ENCODE measurements at regions not wholly inside any gene's neighbourhood (a gene's known extent, or its start where the extent isn't known, plus 50 kb on each side); places are given as distances from the start of the nearest gene placed in this dataset.

GRCh38 chr2:204339212-204339715 lies 206.0 kb upstream of the PARD3B start:
- Histone ChIP-seq H3K4me1 (ENCODE audit: control insufficient read depth, insufficient read depth, low read length) (no peaks in the 10 kb centered on the region), H3K27me3 (ENCODE audit: control insufficient read depth, insufficient read depth, low read length) (no peaks in the 10 kb centered on the region), H3K4me3 (ENCODE audit: low read length) (no peak overlapping the region), H3K27ac (ENCODE audit: low read length) (no peak overlapping the region), H3K9me3 (ENCODE audit: control insufficient read depth, insufficient read depth, low read length) (no peaks in the 10 kb centered on the region), H3K36me3 (ENCODE audit: control insufficient read depth, insufficient read depth, low read length) (no peaks in the 10 kb centered on the region)
- no peak for TF ChIP-seq CTCF (IDR thresholded peaks at IDR 0.05)
- peaks cover 5 to 28% of the 10 kb centered on the region in 2 donors for H3K27me3 Mint-ChIP-seq (ENCODE audit: low read depth in 2 of 2)
- H3K9me3 Mint-ChIP-seq: no peaks in the 10 kb centered on the region
- no peak overlapping the region for H3K27ac Mint-ChIP-seq
- ATAC-seq (no peak), DNase-seq (no peak)
- intact Hi-C loops (cut with micrococcal nuclease): no loop called here
- H3K4me3 Mint-ChIP-seq: no peak overlapping the region
- H3K4me1 Mint-ChIP-seq: no peaks in the 10 kb centered on the region
- 100% methylated on average over 1 of the region's 3 CpGs for WGBS (ENCODE audit: insufficient coverage)
- H3K36me3 Mint-ChIP-seq: no peaks in the 10 kb centered on the region

DNA sequence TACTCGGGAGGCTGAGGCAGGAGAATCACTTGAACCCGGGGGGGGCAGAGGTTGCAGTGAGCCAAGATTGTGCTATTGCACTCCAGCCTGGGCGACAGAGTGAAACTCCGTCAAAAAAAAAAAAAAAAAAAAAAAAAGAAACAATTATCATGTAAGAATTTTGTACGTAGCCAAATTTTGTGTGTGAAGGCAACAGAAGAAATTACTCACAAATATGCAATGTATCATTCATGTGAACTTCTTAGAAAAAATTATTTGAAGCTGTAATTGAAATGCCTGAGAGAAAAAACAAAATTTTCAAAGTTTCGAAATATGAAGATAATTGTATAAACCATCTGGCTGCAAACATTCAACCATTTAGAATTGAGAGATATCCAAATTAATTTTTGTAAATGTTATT lies 204.8 kb upstream of the PARD3B start:
- Histone ChIP-seq H3K4me3 (ENCODE audit: low read length) (no peak overlapping the region), H3K27ac (ENCODE audit: low read length) (no peak overlapping the region), H3K9me3 (ENCODE audit: control insufficient read depth, insufficient read depth, low read length) (no peaks in the 10 kb centered on the region), H3K4me1 (ENCODE audit: control insufficient read depth, insufficient read depth, low read length) (no peaks in the 10 kb centered on the region), H3K27me3 (ENCODE audit: control insufficient read depth, insufficient read depth, low read length) (no peaks in the 10 kb centered on the region), H3K36me3 (ENCODE audit: control insufficient read depth, insufficient read depth, low read length) (no peaks in the 10 kb centered on the region)
- peaks cover 0 to 2% of the 10 kb centered on the region in 2 donors for H3K9me3 Mint-ChIP-seq
- H3K4me1 Mint-ChIP-seq: no peaks in the 10 kb centered on the region
- H3K27ac Mint-ChIP-seq: no peak overlapping the region
- TF ChIP-seq CTCF (IDR thresholded peaks at IDR 0.05): no peak
- no peaks in the 10 kb centered on the region for H3K36me3 Mint-ChIP-seq
- no peak overlapping the region for H3K4me3 Mint-ChIP-seq
- 90% methylated on average over 2 of the region's 6 CpGs for WGBS (ENCODE audit: insufficient coverage)
- intact Hi-C loops (cut with micrococcal nuclease): no loop called here
- DNase-seq: no peak
- no peak for ATAC-seq
- peaks cover 8 to 37% of the 10 kb centered on the region in 2 donors for H3K27me3 Mint-ChIP-seq (ENCODE audit: low read depth in 2 of 2)

DNA sequence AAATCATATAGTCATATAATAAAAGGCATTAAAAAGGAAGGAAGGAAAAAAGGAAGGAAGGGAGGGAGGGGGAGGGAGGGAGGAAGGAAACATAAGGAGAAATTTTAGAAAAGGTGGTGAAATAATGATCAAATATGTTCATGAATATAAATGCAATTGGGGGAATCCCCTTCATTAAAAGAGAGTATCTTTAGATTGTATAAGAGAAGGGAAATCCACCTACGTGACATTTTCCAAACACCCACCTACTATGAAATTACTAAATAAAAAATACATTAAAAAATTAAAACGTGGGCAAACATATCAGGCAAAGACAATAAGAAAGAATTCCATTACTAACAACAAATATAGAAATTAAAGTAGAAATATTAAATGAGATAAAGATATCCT lies 203.4 kb upstream of the PARD3B start:
- TF ChIP-seq CTCF (IDR thresholded peaks at IDR 0.05): no peak
- ATAC-seq: no peak
- Histone ChIP-seq H3K36me3 (ENCODE audit: control insufficient read depth, insufficient read depth, low read length) (no peaks in the 10 kb centered on the region), H3K27me3 (ENCODE audit: control insufficient read depth, insufficient read depth, low read length) (no peaks in the 10 kb centered on the region), H3K4me3 (ENCODE audit: low read length) (no peak overlapping the region), H3K4me1 (ENCODE audit: control insufficient read depth, insufficient read depth, low read length) (no peaks in the 10 kb centered on the region), H3K9me3 (ENCODE audit: control insufficient read depth, insufficient read depth, low read length) (no peaks in the 10 kb centered on the region), H3K27ac (ENCODE audit: low read length) (no peak overlapping the region)
- WGBS (ENCODE audit: insufficient coverage): no CpG with 5 or more reads among the region's 2 CpGs
- no peaks in the 10 kb centered on the region for H3K4me1 Mint-ChIP-seq
- peaks cover 8 to 37% of the 10 kb centered on the region in 2 donors for H3K27me3 Mint-ChIP-seq (ENCODE audit: low read depth in 2 of 2)
- intact Hi-C loops (cut with micrococcal nuclease): no loop called here
- no peak for DNase-seq
- peaks cover 0 to 2% of the 10 kb centered on the region in 2 donors for H3K9me3 Mint-ChIP-seq
- H3K36me3 Mint-ChIP-seq: no peaks in the 10 kb centered on the region
- H3K4me3 Mint-ChIP-seq: no peak overlapping the region
- H3K27ac Mint-ChIP-seq: no peak overlapping the region

DNA sequence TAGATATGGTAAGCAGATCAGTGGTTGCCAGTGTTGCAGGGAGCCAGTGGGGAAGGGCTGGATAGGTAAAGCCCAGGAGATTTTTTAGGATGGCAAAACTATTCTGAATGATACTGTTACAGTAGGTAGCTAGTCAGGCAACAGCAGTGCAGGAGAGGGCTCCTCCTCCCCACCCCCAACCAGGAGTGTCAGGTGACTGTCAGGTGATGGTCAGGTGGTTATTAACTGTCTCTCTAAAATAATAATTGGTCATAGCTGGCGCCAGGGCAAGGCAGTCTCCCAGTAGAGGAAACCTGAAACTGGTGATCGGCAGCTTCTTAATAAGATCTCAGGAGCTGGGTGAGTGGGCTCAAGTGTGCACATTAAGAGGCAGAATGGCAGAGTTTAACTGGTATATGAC lies 201.6 kb upstream of the PARD3B start:
- no peak for DNase-seq
- Mint-ChIP-seq H3K36me3 (no peaks in the 10 kb centered on the region), H3K27me3 (ENCODE audit: low read depth in 2 of 2) (peaks cover 3 to 28% of the 10 kb centered on the region in 2 donors), H3K9me3 (peaks cover 0 to 2% of the 10 kb centered on the region in 2 donors), H3K27ac (no peak overlapping the region), H3K4me1 (no peaks in the 10 kb centered on the region), H3K4me3 (no peak overlapping the region)
- Histone ChIP-seq H3K9me3 (ENCODE audit: control insufficient read depth, insufficient read depth, low read length) (no peaks in the 10 kb centered on the region), H3K4me3 (ENCODE audit: low read length) (no peak overlapping the region), H3K27me3 (ENCODE audit: control insufficient read depth, insufficient read depth, low read length) (no peaks in the 10 kb centered on the region), H3K27ac (ENCODE audit: low read length) (no peak overlapping the region), H3K36me3 (ENCODE audit: control insufficient read depth, insufficient read depth, low read length) (no peaks in the 10 kb centered on the region), H3K4me1 (ENCODE audit: control insufficient read depth, insufficient read depth, low read length) (no peaks in the 10 kb centered on the region)
- no peak for TF ChIP-seq CTCF (IDR thresholded peaks at IDR 0.05)
- intact Hi-C loops (cut with micrococcal nuclease): no loop called here
- ATAC-seq: no peak
- 90% methylated on average over 2 of the region's 2 CpGs for WGBS (ENCODE audit: insufficient coverage)
